ENCODE measurements at regions not wholly inside any gene's neighbourhood (a gene's known extent, or its start where the extent isn't known, plus 50 kb on each side); places are given as distances from the start of the nearest gene placed in this dataset.
A peak's percentile ranks its signal among the peaks of the same experiment; 100 is the strongest.

GRCh38 chr12:25828188-25828587 lies 130.3 kb upstream of the RASSF8 start:
- no peak for DNase-seq (ENCODE audit: low read depth)
- H3K4me3 ChIP-seq (ENCODE audit: low read depth, low read length), result no peak overlapping the region
- TF ChIP-seq MYC (IDR thresholded peaks at IDR 0.05; ENCODE audit: low read depth, low read length), result no peak
- TF ChIP-seq POLR2A (IDR thresholded peaks at IDR 0.05; ENCODE audit: extremely low read depth, insufficient read length), result no peak
- no peak for TF ChIP-seq MAX (IDR thresholded peaks at IDR 0.05; ENCODE audit: low read depth, low read length)
- TF ChIP-seq CTCF (IDR thresholded peaks at IDR 0.05; ENCODE audit: low read depth, low read length), result no peak

DNA sequence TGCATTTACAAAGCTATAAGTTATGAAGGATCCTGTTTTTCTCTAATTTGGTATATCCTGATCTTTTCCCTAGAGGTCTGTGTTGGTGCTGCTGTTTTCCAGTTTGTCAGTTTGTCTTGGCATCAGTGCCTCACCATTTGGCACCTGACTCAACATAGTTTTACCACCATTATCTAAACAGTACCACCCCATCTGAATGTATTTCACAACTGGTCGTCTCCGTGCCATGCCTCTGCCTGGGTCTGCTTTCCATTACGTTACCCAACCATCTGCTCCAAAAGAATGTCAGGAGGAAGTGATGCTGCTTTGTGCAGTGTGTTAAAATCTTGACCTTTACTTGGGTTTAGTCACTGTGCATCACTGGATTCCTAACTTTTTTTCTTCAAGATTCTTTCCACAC lies 129.3 kb upstream of the RASSF8 start:
- DNase-seq (ENCODE audit: low read depth), result peak; percentile 37
- no peak overlapping the region for H3K4me3 ChIP-seq (ENCODE audit: low read depth, low read length)
- no peak for TF ChIP-seq MAX (IDR thresholded peaks at IDR 0.05; ENCODE audit: low read depth, low read length)
- TF ChIP-seq POLR2A (IDR thresholded peaks at IDR 0.05; ENCODE audit: extremely low read depth, insufficient read length), result no peak
- no peak for TF ChIP-seq CTCF (IDR thresholded peaks at IDR 0.05; ENCODE audit: low read depth, low read length)
- TF ChIP-seq MYC (IDR thresholded peaks at IDR 0.05; ENCODE audit: low read depth, low read length), result no peak

GRCh38 chr12:25830456-25830855 lies 128.0 kb upstream of the RASSF8 start:
- TF ChIP-seq MAX (IDR thresholded peaks at IDR 0.05; ENCODE audit: low read depth, low read length), result no peak
- no peak for TF ChIP-seq MYC (IDR thresholded peaks at IDR 0.05; ENCODE audit: low read depth, low read length)
- no peak for TF ChIP-seq CTCF (IDR thresholded peaks at IDR 0.05; ENCODE audit: low read depth, low read length)
- no peak for TF ChIP-seq POLR2A (IDR thresholded peaks at IDR 0.05; ENCODE audit: extremely low read depth, insufficient read length)
- no peak for DNase-seq (ENCODE audit: low read depth)
- H3K4me3 ChIP-seq (ENCODE audit: low read depth, low read length), result no peak overlapping the region

- no peak overlapping the region for H3K4me3 ChIP-seq (ENCODE audit: low read depth, low read length)
- TF ChIP-seq CTCF (IDR thresholded peaks at IDR 0.05; ENCODE audit: low read depth, low read length) (no peak), MYC (IDR thresholded peaks at IDR 0.05; ENCODE audit: low read depth, low read length) (no peak), MAX (IDR thresholded peaks at IDR 0.05; ENCODE audit: low read depth, low read length) (no peak), POLR2A (IDR thresholded peaks at IDR 0.05; ENCODE audit: extremely low read depth, insufficient read length) (no peak)
- DNase-seq (ENCODE audit: low read depth), result no peak
Observed at GRCh38 chr12:25833657-25834056, 124.8 kb upstream of the RASSF8 start.

DNA sequence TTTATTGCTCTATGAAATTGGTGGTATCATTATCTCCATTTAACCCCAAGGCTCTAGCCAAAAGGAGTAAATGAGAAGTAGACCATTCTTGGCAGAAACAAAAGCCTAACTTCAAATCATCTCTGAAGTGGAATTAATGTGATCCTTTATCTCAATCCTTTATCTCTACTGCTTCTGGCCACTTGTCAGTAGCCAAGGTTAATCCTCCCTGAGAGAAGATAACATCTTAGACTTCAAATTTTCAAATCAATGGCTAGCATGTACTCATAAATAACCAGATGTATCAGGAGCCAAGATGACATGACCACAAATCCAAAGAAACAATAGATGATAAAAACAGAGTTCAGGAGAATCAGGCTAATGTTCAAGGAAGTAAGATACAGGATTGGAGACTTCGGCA lies 123.1 kb upstream of the RASSF8 start:
- H3K4me3 ChIP-seq (ENCODE audit: low read depth, low read length), result no peak overlapping the region
- TF ChIP-seq MAX (IDR thresholded peaks at IDR 0.05; ENCODE audit: low read depth, low read length), result no peak
- TF ChIP-seq MYC (IDR thresholded peaks at IDR 0.05; ENCODE audit: low read depth, low read length), result no peak
- no peak for TF ChIP-seq POLR2A (IDR thresholded peaks at IDR 0.05; ENCODE audit: extremely low read depth, insufficient read length)
- DNase-seq (ENCODE audit: low read depth), result no peak

GRCh38 chr12:25838007-25838406 lies 120.5 kb upstream of the RASSF8 start:
- H3K4me3 ChIP-seq (ENCODE audit: low read depth, low read length), result no peak overlapping the region
- DNase-seq (ENCODE audit: low read depth), result no peak
- TF ChIP-seq CTCF (IDR thresholded peaks at IDR 0.05; ENCODE audit: low read depth, low read length) (no peak), MAX (IDR thresholded peaks at IDR 0.05; ENCODE audit: low read depth, low read length) (no peak), MYC (IDR thresholded peaks at IDR 0.05; ENCODE audit: low read depth, low read length) (no peak), POLR2A (IDR thresholded peaks at IDR 0.05; ENCODE audit: extremely low read depth, insufficient read length) (no peak)
